ENCODE measurements at regions not wholly inside any gene's neighbourhood (a gene's known extent, or its start where the extent isn't known, plus 50 kb on each side); places are given as distances from the start of the nearest gene placed in this dataset.

- TF ChIP-seq CTCF (IDR thresholded peaks at IDR 0.05; ENCODE audit: borderline replicate concordance, extremely low read depth, low read length, poor library complexity, severe bottlenecking): no peak
- no peak for TF ChIP-seq EZH2 (IDR thresholded peaks at IDR 0.05; ENCODE audit: borderline replicate concordance, low read depth, low read length, severe bottlenecking)
Measured at GRCh38 chr4:179738822-179739221, 2296.6 kb upstream of the AGA start.
